Gastrocnemius medialis (tissue), 4 donors: ENCODE measurements at regions not wholly inside any gene's neighbourhood (a gene's known extent, or its start where the extent isn't known, plus 50 kb on each side); places are given as distances from the start of the nearest gene placed in this dataset.

Experiments used
- CTCF ChIP-seq, 5 experiments: fragments of 450-650 bp in 3 of 5; fragments of 200-600 bp in 2 of 5; sonication (generic) in 2 of 5; IDR thresholded peaks in 4 of 5; conservative IDR thresholded peaks in 1 of 5; 1 replicate in 4 of 5; 2 replicates in 1 of 5; pipeline ENCODE4 v1.5.1; 2016 to 2019; ENCODE audit warnings: antibody characterized with exemption in 5 of 5, mild to moderate bottlenecking in 3 of 5, moderate library complexity in 3 of 5
- POLR2A ChIP-seq, 2 donors: fragments of 450-650 bp; IDR thresholded peaks; one replicate each; pipeline ENCODE4 v1.6.1; 2017; ENCODE audit warnings: antibody characterized with exemption in 2 of 2, mild to moderate bottlenecking in 2 of 2, moderate library complexity in 2 of 2

- TF ChIP-seq POLR2A (IDR thresholded peaks at IDR 0.05) (no peak), CTCF (IDR thresholded peaks at IDR 0.05 in 4 of 5, conservative IDR thresholded peaks at IDR 0.05 in 1 of 5) (no peak)
Observed at GRCh38 chr5:119840175-119840574, 210.8 kb downstream of the FAM170A start.
